ENCODE measurements at regions not wholly inside any gene's neighbourhood (a gene's known extent, or its start where the extent isn't known, plus 50 kb on each side); places are given as distances from the start of the nearest gene placed in this dataset.

- no peak for TF ChIP-seq CTCF (IDR thresholded peaks at IDR 0.05)
- TF ChIP-seq POLR2A (IDR thresholded peaks at IDR 0.05): no peak
Measured at GRCh38 chr3:11948331-11948730, 55.9 kb upstream of the SYN2 start.

All from right lobe of liver (tissue), 4 donors.